ENCODE measurements at regions not wholly inside any gene's neighbourhood (a gene's known extent, or its start where the extent isn't known, plus 50 kb on each side); places are given as distances from the start of the nearest gene placed in this dataset.

- no peak for DNase-seq
These were observed 143.0 kb upstream of the MAOA start for GRCh38 chrX:43513085-43513484.

GRCh38 chrX:43514820-43515219, 141.3 kb upstream of the MAOA start:
- no peak for DNase-seq

GRCh38 chrX:43522582-43522981, 133.5 kb upstream of the MAOA start:
- no peak for DNase-seq

- no peak for DNase-seq
These were observed 130.0 kb upstream of the MAOA start for GRCh38 chrX:43525901-43526610.

- DNase-seq, result no peak
These were observed 129.2 kb upstream of the MAOA start for GRCh38 chrX:43526878-43527277.

GRCh38 chrX:43527801-43528200, 128.3 kb upstream of the MAOA start:
- no peak for DNase-seq

- no peak for DNase-seq
These were observed 125.3 kb upstream of the MAOA start for GRCh38 chrX:43530837-43531236.

- no peak for DNase-seq
These were observed 115.8 kb upstream of the MAOA start for GRCh38 chrX:43540318-43540717.

GRCh38 chrX:43551590-43551989, 104.5 kb upstream of the MAOA start:
- DNase-seq, result no peak

GRCh38 chrX:43552156-43552555, 103.9 kb upstream of the MAOA start:
- DNase-seq, result no peak

- no peak for DNase-seq
These were observed 103.4 kb upstream of the MAOA start for GRCh38 chrX:43552703-43553102.

GRCh38 chrX:43553257-43553656, 102.8 kb upstream of the MAOA start:
- no peak for DNase-seq

GRCh38 chrX:43556207-43556606, 99.9 kb upstream of the MAOA start:
- no peak for DNase-seq

GRCh38 chrX:43557792-43558191, 98.3 kb upstream of the MAOA start:
- DNase-seq, result no peak

GRCh38 chrX:43559644-43560043, 96.5 kb upstream of the MAOA start:
- DNase-seq, result peak; percentile 19

- no peak for DNase-seq
These were observed 95.7 kb upstream of the MAOA start for GRCh38 chrX:43560247-43560946.

GRCh38 chrX:43562372-43562771, 93.7 kb upstream of the MAOA start:
- no peak for DNase-seq

GRCh38 chrX:43564953-43565352, 91.1 kb upstream of the MAOA start:
- DNase-seq, result no peak

GRCh38 chrX:43566170-43566569, 89.9 kb upstream of the MAOA start:
- DNase-seq, result no peak

GRCh38 chrX:43573441-43574015, 82.6 kb upstream of the MAOA start:
- DNase-seq, result no peak

- DNase-seq, result no peak
These were observed 75.5 kb upstream of the MAOA start for GRCh38 chrX:43580621-43581020.

GRCh38 chrX:43581167-43581566, 74.9 kb upstream of the MAOA start:
- no peak for DNase-seq

GRCh38 chrX:43581888-43582539, 74.1 kb upstream of the MAOA start:
- DNase-seq, result no peak
